Heart left ventricle (tissue), 16 donors: ENCODE measurements at regions not wholly inside any gene's neighbourhood (a gene's known extent, or its start where the extent isn't known, plus 50 kb on each side); places are given as distances from the start of the nearest gene placed in this dataset.
A peak's percentile ranks its signal among the peaks of the same experiment; 100 is the strongest.

Source experiments
- ATAC-seq, 4 donors: fragments of 200-7000 bp; cut with Tn5 transposase; one replicate each; pipeline ENCODE4 v1.9.1; 2020 to 2022; ENCODE audit warnings: moderate library complexity in 4 of 4, mild to moderate bottlenecking in 3 of 4, moderate number of reproducible peaks in 1 of 4
- DNase-seq, 5 donors: peaks; one replicate each; pipeline ENCODE4 v3.0.0-alpha.2; 2020
- H3K27ac ChIP-seq, 12 donors: fragments of 200-600 bp; sonication (generic) in 4 of 12; one replicate each; pipeline versions ENCODE4 v1.5.0 to v1.8.0; 2016 to 2022; ENCODE audit warnings: mild to moderate bottlenecking in 2 of 12
- H3K27me3 ChIP-seq, 9 donors: fragments of 200-600 bp; sonication (generic) in 2 of 9; one replicate each; pipeline versions ENCODE4 v1.5.1 to v1.8.0; 2016 to 2022; ENCODE audit warnings: mild to moderate bottlenecking in 3 of 9
- H3K36me3 ChIP-seq, 9 donors: fragments of 200-600 bp; sonication (generic) in 2 of 9; one replicate each; pipeline versions ENCODE4 v1.5.0 to v1.8.0; 2018 to 2022; ENCODE audit warnings: mild to moderate bottlenecking in 2 of 9
- H3K4me1 ChIP-seq, 12 donors: fragments of 200-600 bp; sonication (generic) in 4 of 12; one replicate each; pipeline versions ENCODE4 v1.5.0 to v1.8.0; 2016 to 2022; ENCODE audit warnings: mild to moderate bottlenecking in 3 of 12
- H3K4me3 ChIP-seq, 12 donors: fragments of 200-600 bp; sonication (generic) in 4 of 12; one replicate each; pipeline versions ENCODE4 v1.5.0 to v1.8.0; 2017 to 2022; ENCODE audit warnings: mild to moderate bottlenecking in 9 of 12, moderate library complexity in 4 of 12
- H3K9me3 ChIP-seq, 12 donors: fragments of 200-600 bp; sonication (generic) in 4 of 12; one replicate each; pipeline versions ENCODE4 v1.5.0 to v1.8.0; 2016 to 2022; ENCODE audit warnings: mild to moderate bottlenecking in 1 of 12
- POLR2A ChIP-seq, 2 donors: fragments of 450-650 bp; IDR thresholded peaks; one replicate each; pipeline ENCODE4 v1.6.1; 2017; ENCODE audit warnings: antibody characterized with exemption in 2 of 2, mild to moderate bottlenecking in 2 of 2, moderate library complexity in 2 of 2
- WGBS, 4 donors: extraction: QIAGEN DNeasy Blood & Tissue Kit in 2 of 4; methylation state at CpG; one replicate each; pipeline versions ENCODE4 v1.1.5 to v1.1.7; 2013 to 2018; 5-methylcytosine and 5-hydroxymethylcytosine counted together
- intact Hi-C, 10 donors: fragments of 100-400 bp; cut with DNase I; formaldehyde crosslinking; loops; one replicate each; pipeline versions ENCODE4 v1.11.1 to v1.14.2; 2022
- TF ChIP-seq, protein P1 (sequence below), 12 donors: fragments of 200-600 bp; sonication (generic) in 4 of 12; IDR thresholded peaks; one replicate each; pipeline versions ENCODE4 v1.5.0 to v1.8.0; 2018 to 2022; ENCODE audit warnings: antibody characterized with exemption in 12 of 12, mild to moderate bottlenecking in 5 of 12
- donor health status: ischemic (EF 13 %, LVEDD 7.1; RV severe dilation, severe dysfunction).
- donor health status: healthy with polysubstance abuse.
- donor health status: DM: no; HTN: yes; CAD: no.
- donor health status: DM: no; HTN: no; CAD: no.
- donor health status: ischemic (EF 25% LVEDD 6.9; RV normal size, moderate dysfunction).
- donor health status: ischemic (EF 25% LVEDD 5.7; RV mildly dilated, moderate dysfunction).
- donor health status: healthy.
- donor health status: DM: yes; HTN: yes; CAD: no.
- donor health status: ischemic (EF 35%, LVEDD 5.7; RV mildly dilated, moderate dysfunction).
- donor health status: nonischemic (EF 11% LVEDD 7.7; RV severe dilation, severe dysfunction).
- donor health status: DM: yes; HTN: yes; CAD: no.
- donor health status: PGD.
- donor health status: ischemic (EF 29% LVEDD 5.4; RV normal size, mild dysfunction).
- donor health status: nonischemic (EF 23%, LVEDD 6.1; RV moderate dilation, normal function).

GRCh38 chr1:240001177-240001740 is 90.4 kb upstream of the FMN2 start:
- H3K27ac ChIP-seq: no peak overlapping the region
- no peak for TF ChIP-seq POLR2A (IDR thresholded peaks at IDR 0.05)
- TF ChIP-seq, protein P1, sequence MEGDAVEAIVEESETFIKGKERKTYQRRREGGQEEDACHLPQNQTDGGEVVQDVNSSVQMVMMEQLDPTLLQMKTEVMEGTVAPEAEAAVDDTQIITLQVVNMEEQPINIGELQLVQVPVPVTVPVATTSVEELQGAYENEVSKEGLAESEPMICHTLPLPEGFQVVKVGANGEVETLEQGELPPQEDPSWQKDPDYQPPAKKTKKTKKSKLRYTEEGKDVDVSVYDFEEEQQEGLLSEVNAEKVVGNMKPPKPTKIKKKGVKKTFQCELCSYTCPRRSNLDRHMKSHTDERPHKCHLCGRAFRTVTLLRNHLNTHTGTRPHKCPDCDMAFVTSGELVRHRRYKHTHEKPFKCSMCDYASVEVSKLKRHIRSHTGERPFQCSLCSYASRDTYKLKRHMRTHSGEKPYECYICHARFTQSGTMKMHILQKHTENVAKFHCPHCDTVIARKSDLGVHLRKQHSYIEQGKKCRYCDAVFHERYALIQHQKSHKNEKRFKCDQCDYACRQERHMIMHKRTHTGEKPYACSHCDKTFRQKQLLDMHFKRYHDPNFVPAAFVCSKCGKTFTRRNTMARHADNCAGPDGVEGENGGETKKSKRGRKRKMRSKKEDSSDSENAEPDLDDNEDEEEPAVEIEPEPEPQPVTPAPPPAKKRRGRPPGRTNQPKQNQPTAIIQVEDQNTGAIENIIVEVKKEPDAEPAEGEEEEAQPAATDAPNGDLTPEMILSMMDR (IDR thresholded peaks at IDR 0.05): no peak
- peaks cover 0 to 12% (median 0%) of the 10 kb centered on the region in 12 donors for H3K4me1 ChIP-seq
- ATAC-seq (no peak), DNase-seq (no peak)
- intact Hi-C loops: no loop called here
- H3K27me3 ChIP-seq: peaks cover 15 to 52% (median 38%) of the 10 kb centered on the region in 9 donors
- no peaks in the 10 kb centered on the region for H3K36me3 ChIP-seq
- 66 to 75% (median 70%) methylated on average over 7 of the region's 7 CpGs for WGBS, 4 donors
- H3K4me3 ChIP-seq: no peak overlapping the region
- H3K9me3 ChIP-seq: no peaks in the 10 kb centered on the region

GRCh38 chr1:240004086-240004749 is 87.5 kb upstream of the FMN2 start:
- peaks cover 0 to 22% (median 11%) of the 10 kb centered on the region in 9 donors for H3K27me3 ChIP-seq
- no peaks in the 10 kb centered on the region for H3K36me3 ChIP-seq
- no peak overlapping the region for H3K27ac ChIP-seq
- H3K9me3 ChIP-seq: no peaks in the 10 kb centered on the region
- 55 to 65% (median 58%) methylated on average over 12 of the region's 12 CpGs for WGBS, 4 donors
- no peaks in the 10 kb centered on the region for H3K4me1 ChIP-seq
- ATAC-seq (no peak), DNase-seq (no peak)
- intact Hi-C loops: no loop called here
- no peak overlapping the region for H3K4me3 ChIP-seq
- TF ChIP-seq, protein P1 (IDR thresholded peaks at IDR 0.05): peak; percentile 42 to 67 (median 59)
- no peak for TF ChIP-seq POLR2A (IDR thresholded peaks at IDR 0.05)

- intact Hi-C loops: no loop called here
- Histone ChIP-seq H3K36me3 (no peaks in the 10 kb centered on the region), H3K27me3 (peaks cover 0 to 4% (median 0%) of the 10 kb centered on the region in 9 donors), H3K4me3 (no peak overlapping the region), H3K4me1 (no peaks in the 10 kb centered on the region), H3K27ac (no peak overlapping the region), H3K9me3 (peaks cover 0 to 14% (median 0%) of the 10 kb centered on the region in 12 donors)
- no peak for DNase-seq
- no peak for ATAC-seq
- WGBS, 4 donors: 69 to 77% (median 76%) methylated on average over 5 of the region's 5 CpGs
- no peak for TF ChIP-seq POLR2A (IDR thresholded peaks at IDR 0.05)
- TF ChIP-seq, protein P1 (IDR thresholded peaks at IDR 0.05): no peak
These were observed 85.6 kb upstream of the FMN2 start for GRCh38 chr1:240005997-240006650.

DNA sequence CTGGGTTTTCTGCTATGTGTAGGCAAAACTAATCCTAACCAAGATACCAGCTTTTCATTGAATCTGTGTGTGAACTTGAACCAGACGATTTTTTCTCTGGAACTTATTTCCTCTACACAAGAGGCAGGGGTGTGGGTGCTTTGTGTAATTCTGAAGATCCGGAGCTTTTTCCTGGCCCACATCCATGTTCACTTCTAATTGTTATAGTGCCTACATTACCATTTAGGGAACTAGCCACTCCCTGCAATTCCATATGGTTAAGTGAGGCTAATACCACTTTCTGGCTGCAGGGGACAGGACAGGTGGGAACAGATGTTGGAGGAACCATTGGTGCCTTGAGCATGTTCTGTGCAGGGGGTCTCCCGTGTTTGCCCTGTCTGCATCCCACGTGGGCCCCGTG is 83.4 kb upstream of the FMN2 start:
- DNase-seq (no peak), ATAC-seq (no peak)
- WGBS, 4 donors: 47 to 70% (median 55%) methylated on average over 4 to 5 of the region's 5 CpGs
- no peaks in the 10 kb centered on the region for H3K36me3 ChIP-seq
- H3K27ac ChIP-seq: no peak overlapping the region
- intact Hi-C loops: no loop called here
- no peak for TF ChIP-seq POLR2A (IDR thresholded peaks at IDR 0.05)
- TF ChIP-seq, protein P1 (IDR thresholded peaks at IDR 0.05): no peak
- peaks cover 0 to 14% (median 0%) of the 10 kb centered on the region in 12 donors for H3K9me3 ChIP-seq
- H3K27me3 ChIP-seq: peaks cover 0 to 4% (median 0%) of the 10 kb centered on the region in 9 donors
- H3K4me3 ChIP-seq: no peak overlapping the region
- H3K4me1 ChIP-seq: no peaks in the 10 kb centered on the region
